Parathyroid adenoma (tissue), 2 donors: ENCODE measurements at regions not wholly inside any gene's neighbourhood (a gene's known extent, or its start where the extent isn't known, plus 50 kb on each side); places are given as distances from the start of the nearest gene placed in this dataset.

Experiments used
- H2AFZ ChIP-seq: fragments of 300-600 bp; sonication (generic); one replicate; pipeline ENCODE4 v1.7.0; 2017; ENCODE audit warnings: antibody characterized with exemption, mild to moderate bottlenecking
- H3K27ac ChIP-seq: fragments of 300-600 bp; sonication (generic); one replicate; pipeline ENCODE4 v1.7.0; 2017
- H3K27me3 ChIP-seq: fragments of 300-600 bp; sonication (generic); one replicate; pipeline ENCODE4 v1.7.0; 2017; ENCODE audit warnings: low read length; ENCODE audit not compliant: control insufficient read depth, insufficient read depth
- H3K36me3 ChIP-seq: fragments of 300-600 bp; sonication (generic); one replicate; pipeline ENCODE4 v1.7.0; 2017; ENCODE audit warnings: low read length; ENCODE audit not compliant: control insufficient read depth, insufficient read depth
- H3K4me1 ChIP-seq: fragments of 300-600 bp; sonication (generic); one replicate; pipeline ENCODE4 v1.7.0; 2017; ENCODE audit warnings: control low read depth
- H3K4me2 ChIP-seq: fragments of 300-600 bp; sonication (generic); one replicate; pipeline ENCODE4 v1.7.0; 2017; ENCODE audit warnings: low read length
- H3K4me3 ChIP-seq: fragments of 300-600 bp; sonication (generic); one replicate; pipeline ENCODE4 v1.7.0; 2017; ENCODE audit warnings: low read depth, low read length
- H3K79me2 ChIP-seq: fragments of 300-600 bp; sonication (generic); one replicate; pipeline ENCODE4 v1.7.0; 2017; ENCODE audit warnings: control low read depth
- H3K9ac ChIP-seq: fragments of 300-600 bp; sonication (generic); one replicate; pipeline ENCODE4 v1.7.0; 2017; ENCODE audit warnings: mild to moderate bottlenecking
- H3K9me3 ChIP-seq: fragments of 300-600 bp; sonication (generic); one replicate; pipeline ENCODE4 v1.7.0; 2017; ENCODE audit warnings: low read length; ENCODE audit not compliant: control insufficient read depth
- CTCF ChIP-seq: fragments of 300-600 bp; sonication (generic); IDR thresholded peaks from one replicate; pipeline ENCODE4 v1.7.0; 2017; ENCODE audit warnings: antibody characterized with exemption, mild to moderate bottlenecking
- donor health status: primary hyperparathyroidism.

- Histone ChIP-seq H3K4me2 (no peak overlapping the region), H3K36me3 (no peaks in the 10 kb centered on the region), H3K9ac (no peak overlapping the region), H3K9me3 (no peaks in the 10 kb centered on the region), H3K27me3 (no peaks in the 10 kb centered on the region), H3K79me2 (no peaks in the 10 kb centered on the region), H3K27ac (no peak overlapping the region), H3K4me1 (no peaks in the 10 kb centered on the region), H2AFZ (no peak overlapping the region), H3K4me3 (no peak overlapping the region)
- no peak for TF ChIP-seq CTCF
Observed at GRCh38 chr3:55124371-55124770, 196.5 kb upstream of the LRTM1 start.
